GM18951 (cell line): ENCODE measurements at regions not wholly inside any gene's neighbourhood (a gene's known extent, or its start where the extent isn't known, plus 50 kb on each side); places are given as distances from the start of the nearest gene placed in this dataset.

Source experiments
- POLR2A ChIP-seq: IDR thresholded peaks from 4 replicates; pipeline ENCODE4 v1.6.1; 2011; ENCODE audit warnings: mild to moderate bottlenecking; ENCODE audit not compliant: insufficient read length, insufficient read depth; ENCODE audit errors: extremely low read depth
- in situ Hi-C: fragments of 300-500 bp; cut with MboI; formaldehyde crosslinking; loops from one replicate; pipeline ENCODE4 v1.12.0; 2022; ENCODE audit warnings: low sequenced_read_pairs, mixed read lengths, inconsistent platforms; ENCODE audit not compliant: unreplicated experiment

DNA sequence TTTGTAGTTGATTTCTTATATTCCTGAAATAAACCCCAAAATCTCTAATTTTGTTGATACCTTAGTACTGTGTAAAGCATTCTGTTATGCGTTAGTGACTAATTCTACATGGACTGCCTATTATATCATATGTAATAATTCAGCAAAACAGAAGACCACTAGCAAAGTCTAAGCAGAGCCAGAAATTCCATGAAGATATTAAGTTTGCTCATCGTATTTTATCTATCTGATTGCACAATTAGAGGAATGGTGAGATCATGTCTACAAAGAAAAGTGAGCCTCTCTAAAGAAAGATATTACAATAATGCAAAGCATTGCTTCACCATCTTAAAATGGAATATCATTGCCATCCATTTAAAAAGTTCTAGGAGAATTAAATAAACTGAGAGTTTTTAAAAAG, 374.6 kb upstream of the SLC7A11 start:
- no peak for TF ChIP-seq POLR2A
- in situ Hi-C loops: no loop called here

DNA sequence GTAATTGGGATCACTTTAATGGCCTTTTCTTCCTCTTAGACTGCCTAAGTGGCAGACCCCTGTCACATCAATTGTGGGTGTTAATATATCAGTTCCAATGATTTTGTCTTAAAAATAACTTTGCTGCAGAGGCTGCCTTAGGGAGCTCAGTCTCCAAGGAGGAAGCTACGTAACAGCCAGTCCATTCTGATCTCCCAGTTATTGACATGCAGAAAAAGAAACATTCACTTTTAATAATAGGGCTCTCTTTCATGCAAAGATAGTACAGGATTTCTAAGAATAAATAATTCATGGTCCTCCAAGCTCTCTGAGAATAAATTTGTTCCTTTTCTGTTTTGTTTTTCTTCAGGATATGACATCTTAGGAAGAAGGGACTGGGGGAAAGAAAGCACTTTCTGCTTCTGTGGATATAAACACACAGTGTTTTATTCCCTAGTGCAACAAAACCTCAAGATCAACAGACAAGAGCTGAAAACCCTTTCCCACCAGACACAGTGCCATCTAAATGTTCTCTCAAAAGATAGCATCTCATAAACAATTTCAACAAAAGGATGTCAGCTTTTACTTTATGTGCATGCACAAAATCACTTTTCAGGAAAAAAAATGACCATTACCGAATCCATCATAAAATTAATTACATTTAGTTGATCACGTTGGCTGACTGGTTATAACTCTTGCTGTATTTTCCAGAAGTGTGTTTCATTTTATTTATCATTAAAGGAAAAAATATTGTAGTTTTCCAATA, 372.4 kb upstream of the SLC7A11 start:
- in situ Hi-C loops: no loop called here
- no peak for TF ChIP-seq POLR2A

- in situ Hi-C loops: no loop called here
Observed at GRCh38 chr4:138612428-138612827, 370.3 kb upstream of the SLC7A11 start.

DNA sequence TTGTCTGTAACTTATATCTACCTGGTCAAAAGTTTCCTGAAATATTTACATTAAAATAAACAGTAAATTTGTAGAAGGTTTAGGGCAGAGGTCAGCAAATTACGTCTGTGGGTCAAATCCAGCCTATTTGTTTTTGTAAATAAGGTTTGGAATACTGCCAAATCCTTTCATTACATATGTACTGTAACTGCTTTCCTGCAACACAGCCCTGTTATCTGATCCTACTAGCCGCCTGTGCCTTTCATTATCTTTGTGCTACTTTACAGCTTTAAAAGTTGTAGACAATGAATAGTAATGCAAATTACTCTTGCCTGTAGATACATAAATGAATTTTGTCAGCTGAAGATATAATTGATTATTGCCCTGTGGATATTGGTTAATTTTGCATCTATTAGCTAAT, 369.6 kb upstream of the SLC7A11 start:
- in situ Hi-C loops: no loop called here
- TF ChIP-seq POLR2A: no peak

More at GRCh38 chr4:138612428-138612827, 370.3 kb upstream of the SLC7A11 start:
- TF ChIP-seq POLR2A: no peak

GRCh38 chr4:138611017-138611416, 368.9 kb upstream of the SLC7A11 start:
- TF ChIP-seq POLR2A: no peak
- in situ Hi-C loops: no loop called here

GRCh38 chr4:138609943-138610350, 367.8 kb upstream of the SLC7A11 start:
- TF ChIP-seq POLR2A: no peak

DNA sequence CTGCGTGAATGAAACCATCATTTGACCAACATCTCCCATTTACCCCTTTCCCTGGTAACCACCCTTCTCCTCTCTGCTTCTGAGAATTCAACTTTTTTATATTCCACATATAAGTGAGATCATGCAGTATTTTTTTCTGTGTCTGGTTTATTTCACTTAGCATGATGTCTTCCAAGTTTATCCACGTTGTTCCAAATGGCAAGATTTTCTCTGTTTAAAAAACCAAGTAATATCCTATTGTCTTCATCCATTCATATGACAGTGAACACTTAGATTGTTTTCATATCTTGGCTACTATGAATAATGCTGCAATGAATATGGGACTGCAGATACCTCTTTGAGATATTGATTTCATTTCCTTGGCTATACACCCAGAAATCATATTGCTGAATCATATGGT, 362.4 kb upstream of the SLC7A11 start:
- no peak for TF ChIP-seq POLR2A
- in situ Hi-C loops: no loop called here

More at GRCh38 chr4:138609943-138610350, 367.8 kb upstream of the SLC7A11 start:
- in situ Hi-C loops: no loop called here

- no peak for TF ChIP-seq POLR2A
- in situ Hi-C loops: no loop called here
Observed at GRCh38 chr4:138602664-138603063, 360.5 kb upstream of the SLC7A11 start.

- no peak for TF ChIP-seq POLR2A
- in situ Hi-C loops: no loop called here
Observed at GRCh38 chr4:138599965-138600364, 357.8 kb upstream of the SLC7A11 start.

DNA sequence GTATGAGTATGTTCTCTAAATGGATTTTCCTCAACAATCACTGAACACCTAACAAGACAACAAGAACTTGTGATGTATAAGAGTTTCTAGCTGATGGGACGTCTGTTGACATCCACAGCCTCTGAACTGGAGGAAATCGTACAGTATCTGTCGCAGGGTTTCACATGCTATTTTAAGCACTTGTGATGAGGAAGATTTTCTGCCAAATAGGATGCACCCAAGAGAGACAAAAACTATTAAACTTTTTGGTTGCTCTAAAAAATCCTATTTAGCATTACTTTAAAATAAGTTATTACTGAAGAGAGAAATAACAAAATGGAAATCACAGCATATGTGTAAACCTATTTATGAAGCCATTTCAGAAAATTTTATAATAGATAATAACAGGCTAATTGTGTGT, 356.1 kb upstream of the SLC7A11 start:
- in situ Hi-C loops: no loop called here
- no peak for TF ChIP-seq POLR2A

- in situ Hi-C loops: no loop called here
- no peak for TF ChIP-seq POLR2A
Observed at GRCh38 chr4:138596896-138597295, 354.7 kb upstream of the SLC7A11 start.

DNA sequence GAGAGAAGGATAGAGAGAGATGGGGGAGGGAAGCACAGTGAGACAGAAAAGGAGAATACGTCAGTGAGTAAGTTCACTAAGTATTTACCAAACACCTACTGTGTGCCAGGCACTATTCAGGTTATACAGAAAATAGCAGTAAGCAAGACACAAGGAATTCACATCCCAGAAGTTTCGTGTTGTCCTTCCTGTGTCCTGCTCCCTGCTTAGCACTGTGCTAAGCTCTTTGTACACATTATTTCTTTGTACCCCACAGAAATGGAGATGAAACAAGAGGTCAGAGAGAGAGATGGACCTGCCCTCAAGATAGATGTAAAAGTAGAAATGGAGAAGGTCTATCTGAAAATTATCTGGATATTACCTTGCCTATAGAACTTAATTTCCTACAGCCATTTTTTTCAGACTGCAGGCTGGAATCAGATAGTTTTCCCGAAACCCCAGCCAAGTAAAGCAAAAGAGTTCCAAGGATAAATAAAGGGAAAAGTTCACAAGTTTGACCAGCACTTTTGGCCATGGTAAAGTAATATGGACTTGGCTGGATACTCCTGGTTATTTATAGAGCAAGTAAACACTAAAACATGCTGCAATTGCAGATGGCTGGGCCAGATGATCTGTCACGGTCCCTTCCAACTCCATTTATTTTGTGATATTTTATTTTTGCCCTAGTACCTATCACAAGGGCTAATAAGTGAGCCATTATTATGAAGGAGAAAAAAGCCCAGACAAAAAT, 353.7 kb upstream of the SLC7A11 start:
- in situ Hi-C loops: no loop called here
- TF ChIP-seq POLR2A: no peak

DNA sequence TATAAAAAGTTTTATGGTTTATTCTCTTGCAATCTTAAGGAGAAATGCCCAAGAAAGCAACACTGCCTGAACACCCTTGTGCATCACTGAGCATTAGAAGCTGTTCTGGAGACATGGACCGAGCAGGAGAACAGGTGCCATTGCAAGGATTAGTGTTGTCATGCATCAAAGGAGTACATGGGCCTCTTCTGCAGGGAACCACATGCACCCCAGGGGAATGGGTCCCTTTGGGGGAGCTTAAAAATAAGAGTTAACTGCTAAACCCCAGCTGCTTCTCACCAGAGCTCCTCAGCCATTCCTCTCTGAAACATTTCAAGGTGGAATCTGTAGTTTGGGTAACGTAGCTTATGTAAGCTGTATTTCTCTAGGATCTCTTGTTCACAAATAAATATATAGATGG, 353.0 kb upstream of the SLC7A11 start:
- in situ Hi-C loops: no loop called here
- TF ChIP-seq POLR2A: no peak

GRCh38 chr4:138592796-138593195, 350.6 kb upstream of the SLC7A11 start:
- in situ Hi-C loops: no loop called here
- TF ChIP-seq POLR2A: no peak
